ENCODE measurements at regions not wholly inside any gene's neighbourhood (a gene's known extent, or its start where the extent isn't known, plus 50 kb on each side); places are given as distances from the start of the nearest gene placed in this dataset.

DNA sequence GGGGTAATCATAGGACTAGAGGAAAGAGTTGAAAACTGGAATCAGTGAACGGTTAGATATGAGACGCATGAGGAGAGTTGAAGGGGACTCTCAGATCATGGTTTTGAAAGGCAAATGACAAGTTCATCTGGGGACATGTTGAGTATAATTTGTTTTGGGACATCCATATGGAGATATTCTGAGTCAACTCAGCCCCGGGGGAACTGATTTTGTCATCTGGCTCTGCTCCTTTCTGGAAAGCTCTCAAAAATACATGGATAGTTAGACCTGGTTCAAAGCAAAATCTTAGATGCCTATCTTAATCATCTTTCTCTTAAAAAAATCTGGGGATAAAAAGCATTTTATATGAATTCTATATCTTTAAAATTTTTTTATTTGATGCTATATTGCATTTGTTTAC is 161.2 kb downstream of the SNX18 start:
- Histone ChIP-seq H3K27ac (no peak overlapping the region), H3K36me3 (ENCODE audit: low read depth) (no peaks in the 10 kb centered on the region), H3F3A (ENCODE audit: insufficient read depth, low read depth) (no peaks in the 10 kb centered on the region), H3K9me3 (ENCODE audit: insufficient read depth, low read depth) (0 out of 2 replicates have a peak, but pooled peaks cover 3% of the 10 kb centered on the region), H3K27me3 (ENCODE audit: insufficient read depth, low read depth) (no peaks in the 10 kb centered on the region), H2AFZ (no peak overlapping the region), H3K4me3 (no peak overlapping the region), H4K20me1 (ENCODE audit: insufficient read depth) (no peaks in the 10 kb centered on the region), H3K79me2 (ENCODE audit: low read depth) (no peaks in the 10 kb centered on the region), H3K4me1 (replicated peaks; ENCODE audit: insufficient read depth) (no peaks in the 10 kb centered on the region), H3K4me2 (no peak overlapping the region), H3K9me2 (ENCODE audit: insufficient read depth) (no peaks in the 10 kb centered on the region)
- intact Hi-C loops (cut with micrococcal nuclease; ENCODE audit: unreplicated experiment), result no loop called here
- BruUV-seq (replicated peaks), result no TSS peak
- TF ChIP-seq EZH2 (IDR thresholded peaks at IDR 0.05; ENCODE audit: low read depth), result no peak
- no peak for DNase-seq
- CTCF ChIA-PET, result no interaction called here
- POLR2A ChIA-PET (ENCODE audit: unreplicated experiment), result no interaction called here

DNA sequence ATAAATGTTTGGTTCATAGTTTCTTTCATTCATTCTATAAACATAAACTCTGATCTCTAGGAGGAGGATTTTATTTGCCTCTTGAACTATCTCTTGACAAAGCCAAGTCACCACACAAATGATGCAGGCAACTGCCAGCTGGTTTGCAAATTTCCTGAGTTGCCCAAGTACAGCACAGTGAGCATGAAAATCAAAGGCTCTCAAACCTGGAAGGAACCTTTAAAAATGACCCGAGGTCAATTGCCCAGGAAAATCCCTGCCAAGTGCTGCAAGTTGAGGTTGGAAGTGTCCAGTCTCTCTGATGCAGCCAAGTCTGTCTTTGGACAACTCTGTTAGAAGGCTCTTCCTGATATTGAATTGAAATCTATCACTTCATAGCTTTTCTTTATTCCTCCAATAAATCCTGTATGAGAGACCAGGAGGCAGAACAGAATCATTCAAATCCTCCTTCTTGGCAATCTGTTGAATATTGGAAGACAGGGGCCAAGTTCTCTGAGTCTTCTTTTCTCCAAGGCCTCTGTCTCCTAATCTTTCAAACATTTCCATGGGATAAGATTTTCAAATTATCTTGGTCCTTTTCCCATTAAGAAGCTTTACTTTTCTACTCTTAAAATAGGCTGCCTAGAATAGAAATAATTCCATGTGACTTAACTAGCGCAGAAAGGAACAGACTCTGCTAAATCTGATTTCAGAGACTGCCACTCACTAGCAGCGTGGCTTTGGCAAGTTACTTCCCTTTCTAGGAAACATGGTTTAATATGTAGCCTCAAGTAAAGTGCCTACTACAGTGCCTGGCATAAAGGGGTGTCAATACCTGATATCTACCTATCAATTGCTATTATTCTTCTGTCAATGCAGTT is 159.2 kb downstream of the SNX18 start:
- no TSS peak for BruUV-seq (replicated peaks)
- ChIA-PET POLR2A (ENCODE audit: unreplicated experiment) (no interaction called here), CTCF (no interaction called here)
- no peaks in the 10 kb centered on the region for H3K9me2 ChIP-seq (ENCODE audit: insufficient read depth)
- H3K36me3 ChIP-seq (ENCODE audit: low read depth), result no peaks in the 10 kb centered on the region
- no peak overlapping the region for H3K27ac ChIP-seq
- no peaks in the 10 kb centered on the region for H4K20me1 ChIP-seq (ENCODE audit: insufficient read depth)
- no peak overlapping the region for H3K4me2 ChIP-seq
- no peak overlapping the region for H2AFZ ChIP-seq
- H3K27me3 ChIP-seq (ENCODE audit: insufficient read depth, low read depth), result no peaks in the 10 kb centered on the region
- H3K9me3 ChIP-seq (ENCODE audit: insufficient read depth, low read depth), result 0 out of 2 replicates have a peak, but pooled peaks cover 3% of the 10 kb centered on the region
- H3F3A ChIP-seq (ENCODE audit: insufficient read depth, low read depth), result peaks cover 4% of the 10 kb centered on the region
- H3K79me2 ChIP-seq (ENCODE audit: low read depth), result no peaks in the 10 kb centered on the region
- intact Hi-C loops (cut with micrococcal nuclease; ENCODE audit: unreplicated experiment), result no loop called here
- DNase-seq, result no peak
- TF ChIP-seq EZH2 (IDR thresholded peaks at IDR 0.05; ENCODE audit: low read depth), result no peak
- TF ChIP-seq, protein P1, sequence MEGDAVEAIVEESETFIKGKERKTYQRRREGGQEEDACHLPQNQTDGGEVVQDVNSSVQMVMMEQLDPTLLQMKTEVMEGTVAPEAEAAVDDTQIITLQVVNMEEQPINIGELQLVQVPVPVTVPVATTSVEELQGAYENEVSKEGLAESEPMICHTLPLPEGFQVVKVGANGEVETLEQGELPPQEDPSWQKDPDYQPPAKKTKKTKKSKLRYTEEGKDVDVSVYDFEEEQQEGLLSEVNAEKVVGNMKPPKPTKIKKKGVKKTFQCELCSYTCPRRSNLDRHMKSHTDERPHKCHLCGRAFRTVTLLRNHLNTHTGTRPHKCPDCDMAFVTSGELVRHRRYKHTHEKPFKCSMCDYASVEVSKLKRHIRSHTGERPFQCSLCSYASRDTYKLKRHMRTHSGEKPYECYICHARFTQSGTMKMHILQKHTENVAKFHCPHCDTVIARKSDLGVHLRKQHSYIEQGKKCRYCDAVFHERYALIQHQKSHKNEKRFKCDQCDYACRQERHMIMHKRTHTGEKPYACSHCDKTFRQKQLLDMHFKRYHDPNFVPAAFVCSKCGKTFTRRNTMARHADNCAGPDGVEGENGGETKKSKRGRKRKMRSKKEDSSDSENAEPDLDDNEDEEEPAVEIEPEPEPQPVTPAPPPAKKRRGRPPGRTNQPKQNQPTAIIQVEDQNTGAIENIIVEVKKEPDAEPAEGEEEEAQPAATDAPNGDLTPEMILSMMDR (conservative IDR thresholded peaks at IDR 0.05), result no peak
- H3K4me3 ChIP-seq, result no peak overlapping the region
- peaks cover under 1% of the 10 kb centered on the region for H3K4me1 ChIP-seq (replicated peaks; ENCODE audit: insufficient read depth)

DNA sequence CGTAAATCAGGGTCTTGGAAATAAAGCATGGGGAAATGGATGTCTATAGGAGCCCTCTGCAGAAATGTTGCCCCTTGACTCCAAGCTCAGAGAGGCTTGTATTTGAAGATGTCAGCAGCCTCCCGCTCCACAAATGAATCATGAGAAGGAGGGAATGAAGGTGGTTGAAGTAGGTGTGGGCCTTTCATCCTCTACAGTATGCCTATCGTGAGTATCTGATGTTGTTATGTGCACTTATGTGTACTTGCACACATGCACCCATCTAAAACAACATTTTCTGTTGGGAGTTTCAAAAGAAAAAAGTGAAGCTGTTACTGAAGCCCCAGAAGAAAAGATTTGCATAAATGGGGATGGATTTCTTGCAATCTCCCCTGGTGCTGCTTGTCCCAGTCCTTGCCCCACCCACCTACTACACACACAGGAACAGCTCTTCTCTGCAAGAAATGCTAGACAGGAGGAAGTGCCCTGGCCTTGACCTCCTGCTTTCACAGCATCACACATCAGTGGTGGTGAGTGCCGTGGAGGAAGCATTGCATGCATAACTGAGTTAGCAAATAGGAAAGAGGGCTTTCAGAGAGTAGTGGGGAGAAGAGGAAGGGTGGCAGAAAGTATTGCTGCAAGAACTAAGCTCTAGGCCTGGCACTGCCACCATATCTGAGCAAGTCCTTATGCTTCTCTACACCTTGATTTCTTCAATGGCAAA is 156.1 kb downstream of the SNX18 start:
- peaks cover 15% of the 10 kb centered on the region for H3F3A ChIP-seq (ENCODE audit: insufficient read depth, low read depth)
- no peak for DNase-seq
- ChIA-PET POLR2A (ENCODE audit: unreplicated experiment) (no interaction called here), CTCF (no interaction called here)
- no peak overlapping the region for H3K4me3 ChIP-seq
- no peaks in the 10 kb centered on the region for H3K36me3 ChIP-seq (ENCODE audit: low read depth)
- no peak overlapping the region for H2AFZ ChIP-seq
- no peak overlapping the region for H3K27ac ChIP-seq
- H3K27me3 ChIP-seq (ENCODE audit: insufficient read depth, low read depth), result no peaks in the 10 kb centered on the region
- intact Hi-C loops (cut with micrococcal nuclease; ENCODE audit: unreplicated experiment), result no loop called here
- no peaks in the 10 kb centered on the region for H3K9me2 ChIP-seq (ENCODE audit: insufficient read depth)
- H3K4me1 ChIP-seq (replicated peaks; ENCODE audit: insufficient read depth), result peaks cover 14% of the 10 kb centered on the region
- BruUV-seq (replicated peaks), result no TSS peak
- peaks cover 3% of the 10 kb centered on the region; the same call in 1 of the 2 replicates for H3K9me3 ChIP-seq (ENCODE audit: insufficient read depth, low read depth)
- no peak overlapping the region for H3K4me2 ChIP-seq
- no peak for TF ChIP-seq EZH2 (IDR thresholded peaks at IDR 0.05; ENCODE audit: low read depth)
- TF ChIP-seq, protein P1 (conservative IDR thresholded peaks at IDR 0.05), result no peak
- H4K20me1 ChIP-seq (ENCODE audit: insufficient read depth), result no peaks in the 10 kb centered on the region
- no peaks in the 10 kb centered on the region for H3K79me2 ChIP-seq (ENCODE audit: low read depth)

Data from PC-9 (cell line).